SU-DHL-6 (cell line): ENCODE measurements at regions not wholly inside any gene's neighbourhood (a gene's known extent, or its start where the extent isn't known, plus 50 kb on each side); places are given as distances from the start of the nearest gene placed in this dataset.

Experiments
- CTCF ChIP-seq: fragments of 200-600 bp; sonication (generic); IDR thresholded peaks from one replicate; pipeline ENCODE4 v1.5.1; 2017; ENCODE audit warnings: antibody characterized with exemption, mild to moderate bottlenecking, low read length, moderate library complexity; ENCODE audit not compliant: insufficient read depth, poor library complexity, severe bottlenecking
- EZH2phosphoT487 ChIP-seq: fragments of 200-600 bp; sonication (generic), shearing (Covaris generic); conservative IDR thresholded peaks from 2 replicates; pipeline ENCODE4 v1.6.1; 2018; ENCODE audit warnings: mild to moderate bottlenecking, antibody characterized with exemption, low read length, moderate library complexity, mixed read lengths

- TF ChIP-seq EZH2phosphoT487 (no peak), CTCF (no peak)
Observed at GRCh38 chr14:105861985-105862465, 335.6 kb downstream of the TMEM121 start.
